AG09319 (cell line): ENCODE measurements at regions not wholly inside any gene's neighbourhood (a gene's known extent, or its start where the extent isn't known, plus 50 kb on each side); places are given as distances from the start of the nearest gene placed in this dataset.

Experiments
- DNase-seq: peaks from one replicate; pipeline ENCODE4 v3.0.0-alpha.2; 2010; ENCODE audit warnings: low read depth; ENCODE audit errors: extremely low read depth
- TF ChIP-seq, protein P1 (sequence below): IDR thresholded peaks from 2 replicates; pipeline ENCODE4 v1.5.1; 2011; ENCODE audit warnings: low read depth, mild to moderate bottlenecking, inconsistent platforms, low read length, moderate library complexity

DNA sequence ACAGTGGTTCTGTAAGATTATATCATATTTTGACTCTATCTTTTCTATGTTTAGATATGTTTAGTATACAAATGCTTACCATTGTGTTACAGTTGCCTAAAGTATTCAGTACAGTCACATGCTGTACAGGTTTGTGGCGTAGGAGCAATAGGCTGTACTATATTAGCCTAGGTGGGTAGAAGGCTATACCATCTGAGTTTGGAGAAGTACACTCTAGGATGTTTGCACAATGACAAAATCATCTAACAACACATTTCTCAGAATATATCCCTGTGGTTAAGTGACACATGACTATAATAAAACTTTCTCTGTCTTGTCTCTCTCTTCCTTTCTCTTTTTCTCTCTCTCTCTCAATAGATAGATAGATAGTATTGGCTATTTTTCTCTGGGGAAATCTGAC is 1053.1 kb downstream of the STIM2 start:
- TF ChIP-seq, protein P1, sequence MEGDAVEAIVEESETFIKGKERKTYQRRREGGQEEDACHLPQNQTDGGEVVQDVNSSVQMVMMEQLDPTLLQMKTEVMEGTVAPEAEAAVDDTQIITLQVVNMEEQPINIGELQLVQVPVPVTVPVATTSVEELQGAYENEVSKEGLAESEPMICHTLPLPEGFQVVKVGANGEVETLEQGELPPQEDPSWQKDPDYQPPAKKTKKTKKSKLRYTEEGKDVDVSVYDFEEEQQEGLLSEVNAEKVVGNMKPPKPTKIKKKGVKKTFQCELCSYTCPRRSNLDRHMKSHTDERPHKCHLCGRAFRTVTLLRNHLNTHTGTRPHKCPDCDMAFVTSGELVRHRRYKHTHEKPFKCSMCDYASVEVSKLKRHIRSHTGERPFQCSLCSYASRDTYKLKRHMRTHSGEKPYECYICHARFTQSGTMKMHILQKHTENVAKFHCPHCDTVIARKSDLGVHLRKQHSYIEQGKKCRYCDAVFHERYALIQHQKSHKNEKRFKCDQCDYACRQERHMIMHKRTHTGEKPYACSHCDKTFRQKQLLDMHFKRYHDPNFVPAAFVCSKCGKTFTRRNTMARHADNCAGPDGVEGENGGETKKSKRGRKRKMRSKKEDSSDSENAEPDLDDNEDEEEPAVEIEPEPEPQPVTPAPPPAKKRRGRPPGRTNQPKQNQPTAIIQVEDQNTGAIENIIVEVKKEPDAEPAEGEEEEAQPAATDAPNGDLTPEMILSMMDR: no peak
- no peak for DNase-seq

DNA sequence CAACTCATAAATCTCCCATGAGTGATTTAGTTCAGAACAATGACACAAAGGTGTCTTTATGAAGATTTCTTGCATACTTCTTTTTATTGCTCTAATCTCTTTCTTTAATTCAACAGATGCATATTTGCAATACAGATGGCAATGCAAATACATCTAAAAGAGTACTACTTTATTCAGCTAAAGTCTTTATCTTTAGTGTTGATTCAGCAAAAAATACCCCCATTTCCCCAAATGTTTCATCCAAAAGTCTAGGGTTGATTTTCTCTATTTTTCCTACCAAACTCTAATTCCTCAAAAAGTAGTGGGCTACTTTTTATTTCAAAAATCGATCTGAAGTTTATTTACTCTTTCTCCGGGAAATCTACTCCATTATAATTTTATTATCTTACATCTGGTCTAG is 1055.2 kb downstream of the STIM2 start:
- DNase-seq: no peak
- TF ChIP-seq, protein P1: no peak

- TF ChIP-seq, protein P1: no peak
- DNase-seq: no peak
Observed at GRCh38 chr4:27916452-27917184, 1056.0 kb downstream of the STIM2 start.

- DNase-seq: no peak
- TF ChIP-seq, protein P1: no peak
Observed at GRCh38 chr4:27917381-27917780, 1056.7 kb downstream of the STIM2 start.

DNA sequence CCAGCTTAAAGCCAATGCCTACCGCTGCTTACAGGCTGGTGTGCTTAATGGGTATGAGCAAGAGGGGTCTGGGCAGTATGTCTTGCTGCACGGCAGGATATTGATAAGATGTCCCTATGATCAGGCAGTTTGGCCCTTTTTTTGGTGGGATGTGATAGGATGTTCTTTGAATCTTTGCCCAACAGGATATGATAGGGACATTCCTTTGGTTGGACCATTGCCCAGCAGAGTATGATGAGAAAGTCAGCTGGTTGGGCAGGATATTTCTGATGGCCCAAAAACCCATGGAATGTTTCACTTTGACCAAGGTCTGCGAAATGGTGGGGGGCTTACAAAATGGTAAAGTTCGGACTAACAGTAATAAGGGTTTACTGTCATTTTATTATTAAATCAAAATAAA is 1060.6 kb downstream of the STIM2 start:
- TF ChIP-seq, protein P1: no peak
- no peak for DNase-seq

DNA sequence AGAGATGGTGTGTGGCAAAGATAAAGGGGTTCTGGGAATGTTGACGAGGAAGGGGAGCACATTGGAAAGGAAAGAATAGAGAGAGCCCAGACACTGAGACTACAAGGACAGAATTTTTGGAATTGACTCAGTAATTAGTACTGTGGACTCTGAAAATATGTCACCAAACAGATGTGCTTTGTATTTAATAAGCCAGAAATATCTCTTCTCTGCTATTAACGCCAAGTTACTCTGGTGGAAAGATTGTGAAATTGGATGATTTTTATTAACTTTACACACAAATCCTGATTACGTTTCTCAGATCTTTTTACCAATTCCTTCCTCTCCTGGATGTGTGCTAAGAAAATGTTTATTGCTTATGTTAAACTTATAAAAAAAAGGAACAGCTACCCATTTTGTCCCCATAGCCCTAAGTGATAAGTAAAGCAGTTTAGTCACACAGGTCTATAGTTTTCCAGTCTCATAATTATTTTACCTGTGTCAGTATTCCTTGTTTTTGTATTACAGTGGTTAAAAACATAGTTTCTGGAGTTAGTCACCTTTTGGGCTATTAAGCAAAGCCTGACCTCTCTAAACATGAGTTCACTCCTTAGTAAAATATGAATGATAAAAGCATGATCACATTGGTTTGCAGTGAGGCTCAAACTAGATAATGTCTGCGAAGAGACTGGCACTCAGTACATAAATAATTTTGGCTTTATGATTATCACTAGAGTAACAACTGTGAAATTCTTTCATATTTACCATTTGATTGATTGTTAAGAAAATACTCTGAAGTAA is 1068.3 kb downstream of the STIM2 start:
- TF ChIP-seq, protein P1: no peak
- no peak for DNase-seq

DNA sequence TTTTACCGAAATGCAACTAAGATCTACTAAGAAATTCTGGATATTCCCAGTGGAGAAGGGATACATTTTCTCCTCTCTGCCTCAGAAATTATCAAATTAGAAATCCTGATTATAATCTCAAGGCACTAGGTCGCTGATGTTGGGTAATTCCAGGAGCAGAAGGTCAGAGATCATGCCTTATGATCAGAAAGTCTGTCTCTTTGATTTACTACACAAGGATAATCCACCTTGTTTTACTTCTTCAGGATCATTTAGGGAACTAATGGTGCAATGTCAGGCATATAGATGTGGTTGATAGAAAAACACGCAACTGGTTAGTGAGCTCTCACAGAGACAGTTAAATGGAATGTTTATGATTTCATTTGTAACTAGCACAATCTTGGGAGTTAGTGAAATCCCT is 1069.7 kb downstream of the STIM2 start:
- TF ChIP-seq, protein P1: no peak
- DNase-seq: no peak
